HG03439 (cell line): ENCODE measurements at regions not wholly inside any gene's neighbourhood (a gene's known extent, or its start where the extent isn't known, plus 50 kb on each side); places are given as distances from the start of the nearest gene placed in this dataset.

Source experiments
- ATAC-seq: cut with Tn5 transposase; IDR thresholded peaks from one replicate; pipeline ENCODE4 v1.9.1; 2021; ENCODE audit warnings: mild to moderate bottlenecking, moderate library complexity; ENCODE audit not compliant: unreplicated experiment

DNA sequence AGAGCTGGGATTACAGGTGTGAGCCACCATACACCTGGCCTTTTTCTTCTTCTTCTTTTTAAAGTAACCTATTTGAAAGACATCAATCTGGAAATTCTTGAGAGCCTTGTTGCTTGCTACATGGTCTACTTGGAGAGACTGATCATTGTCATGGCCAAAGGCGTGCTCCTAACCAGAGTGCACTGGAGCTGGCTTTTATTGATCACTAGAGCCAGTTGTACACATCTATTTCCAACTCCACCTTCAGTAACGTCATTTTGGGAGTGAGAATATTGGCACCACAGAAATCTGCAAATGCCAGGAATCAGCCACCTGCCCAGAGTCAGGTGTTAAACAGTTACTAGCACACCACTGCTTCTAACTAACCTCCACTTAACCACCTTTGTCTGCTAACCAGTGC lies 735.1 kb downstream of the TYW1 start:
- ATAC-seq = no peak

DNA sequence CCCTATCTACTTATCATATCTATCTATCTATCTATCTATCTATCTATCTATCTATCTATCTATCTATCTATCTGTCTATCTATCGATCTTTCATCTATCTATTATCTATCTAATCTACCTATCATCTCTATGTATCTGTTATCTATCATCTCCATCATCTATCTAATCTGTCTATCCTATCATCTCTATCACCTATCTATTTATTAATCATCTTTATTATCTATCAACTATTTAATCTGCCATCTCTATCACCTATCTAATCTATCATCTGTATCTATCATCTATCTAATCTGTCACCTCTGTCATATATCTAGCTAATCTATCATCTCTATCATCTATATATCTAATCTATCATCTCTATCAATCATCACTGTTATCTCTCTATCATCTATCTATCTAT lies 736.3 kb downstream of the TYW1 start:
- no peak for ATAC-seq

DNA sequence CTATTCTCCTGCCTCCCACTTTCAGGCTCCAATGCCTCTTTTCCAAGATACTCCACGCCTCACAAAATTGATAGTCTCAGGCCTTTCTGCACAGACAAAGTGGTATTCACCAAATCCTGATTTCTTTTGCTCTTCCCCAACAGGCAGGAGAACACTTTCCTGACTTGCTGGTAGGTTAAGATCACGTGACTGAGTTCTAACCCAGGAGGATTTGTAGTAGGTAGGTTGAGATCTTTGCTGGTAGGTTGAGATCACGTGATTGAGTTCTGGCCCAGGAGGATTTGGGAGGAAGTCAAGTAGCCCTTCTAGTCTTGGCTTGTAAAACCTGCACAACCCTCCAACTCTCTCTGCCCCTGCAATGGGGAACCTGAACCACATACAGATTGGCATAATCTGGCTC lies 741.5 kb downstream of the TYW1 start:
- no peak for ATAC-seq

DNA sequence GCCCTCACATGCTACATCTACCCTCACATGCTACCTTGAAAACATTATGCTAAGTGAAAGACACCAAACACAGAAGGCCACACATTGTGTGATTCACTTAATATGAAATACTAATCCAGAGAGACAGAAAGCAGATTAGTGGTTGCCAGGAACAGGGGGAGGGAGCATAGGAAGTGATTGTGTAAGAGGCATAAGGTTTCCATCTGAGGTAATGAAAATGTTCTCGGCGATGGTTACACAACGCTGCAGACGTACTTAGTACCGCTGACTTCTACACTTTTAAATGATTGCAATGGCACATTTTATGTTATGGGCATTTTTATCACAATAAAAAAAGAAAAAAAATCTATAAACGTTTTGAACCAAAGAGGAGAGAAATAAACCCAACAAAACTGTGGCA lies 742.3 kb downstream of the TYW1 start:
- no peak for ATAC-seq

DNA sequence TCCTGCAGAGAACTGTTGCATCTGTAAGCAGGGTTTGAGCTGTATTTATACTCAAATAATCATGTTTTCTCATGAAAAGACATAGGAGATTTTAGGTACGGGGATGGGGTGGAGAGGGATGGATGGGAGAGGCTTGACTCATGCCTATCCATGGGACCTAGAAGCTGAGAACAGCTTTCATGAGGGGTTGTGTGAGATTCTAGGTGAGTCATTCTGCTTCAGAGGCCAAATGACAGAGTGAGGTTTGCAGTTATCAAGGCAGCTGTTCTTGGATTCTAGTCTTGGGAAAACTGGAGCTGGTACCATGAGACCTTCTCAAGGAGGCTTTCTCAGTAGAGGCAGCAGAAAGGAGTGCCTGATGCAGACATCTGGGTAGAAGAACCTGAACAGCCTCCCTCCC lies 746.9 kb downstream of the TYW1 start:
- no peak for ATAC-seq

DNA sequence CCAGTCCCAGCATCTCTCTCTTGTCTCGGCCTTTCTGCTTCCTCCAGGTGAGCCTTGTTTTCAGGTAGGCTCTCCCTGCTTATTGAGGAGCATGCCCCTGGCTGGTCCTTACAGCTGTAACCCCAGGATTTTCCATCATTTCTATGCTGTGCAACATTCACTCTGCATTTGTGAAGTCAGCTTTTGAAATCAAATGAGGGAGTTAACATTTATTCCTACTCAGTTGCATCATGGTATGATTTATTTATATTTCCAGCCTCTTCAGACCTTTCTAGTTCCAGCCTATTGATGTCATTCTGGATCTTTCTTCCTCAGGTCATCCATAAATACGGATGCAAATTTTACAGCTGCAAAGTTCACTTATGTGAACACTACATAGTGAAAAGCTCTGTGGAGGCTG lies 755.6 kb downstream of the TYW1 start:
- ATAC-seq = no peak

DNA sequence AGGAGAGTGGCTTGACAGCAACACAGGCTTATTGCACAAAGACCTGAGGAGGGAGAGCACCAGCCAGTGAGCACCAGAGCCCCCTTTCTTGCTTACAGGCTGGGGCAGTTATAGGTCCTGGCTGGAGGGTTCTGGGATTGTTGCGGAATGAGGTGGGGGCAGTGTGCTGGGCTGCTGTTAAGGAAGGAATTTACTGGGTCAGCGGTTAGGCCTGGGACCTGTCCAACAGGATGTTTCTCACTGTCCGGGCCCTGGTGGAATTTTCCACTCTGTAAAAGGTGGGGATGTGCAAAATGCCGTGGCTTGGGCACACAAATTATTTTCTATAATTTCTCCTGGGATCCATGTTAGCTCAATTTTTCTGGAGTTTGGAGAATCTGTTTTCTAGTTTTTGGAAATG lies 757.3 kb downstream of the TYW1 start:
- no peak for ATAC-seq

DNA sequence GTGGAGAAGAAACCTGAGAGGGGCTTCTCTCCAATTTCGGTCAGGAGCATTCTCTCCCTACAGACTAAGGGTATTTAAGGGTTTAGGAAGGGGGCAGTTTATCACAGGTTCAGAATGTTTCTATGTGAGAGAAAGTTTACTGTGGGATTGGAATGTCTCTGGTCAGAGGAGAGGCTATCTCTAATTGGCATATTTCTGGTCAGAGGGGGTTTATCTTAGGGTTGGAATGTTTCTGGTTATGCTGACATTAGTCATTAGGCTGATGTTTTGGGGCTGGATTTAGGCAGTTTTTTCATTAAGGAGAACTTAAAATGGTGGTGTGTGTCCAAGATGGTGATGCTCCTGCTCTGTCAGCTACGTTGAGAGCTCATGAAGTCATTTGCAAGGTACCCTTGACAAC lies 758.0 kb downstream of the TYW1 start:
- no peak for ATAC-seq

DNA sequence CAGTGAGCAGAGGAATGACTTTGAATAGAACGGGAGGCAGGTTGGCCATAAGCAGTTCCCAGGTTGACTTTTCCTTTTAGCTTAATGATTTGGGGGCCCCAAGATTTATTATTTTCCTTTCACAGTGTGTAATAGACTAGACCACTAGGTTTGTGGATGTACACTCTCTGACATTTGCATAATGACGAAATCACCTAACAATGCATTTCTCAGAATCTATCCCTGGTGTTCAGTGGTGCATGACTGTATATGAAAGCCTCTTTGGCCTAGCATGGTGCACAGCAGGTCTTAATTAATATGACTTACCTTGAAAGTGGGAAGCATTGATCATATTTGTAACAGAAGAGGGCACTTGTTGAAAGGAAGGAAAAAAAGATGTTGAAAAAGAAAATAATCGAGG lies 761.9 kb downstream of the TYW1 start:
- no peak for ATAC-seq

DNA sequence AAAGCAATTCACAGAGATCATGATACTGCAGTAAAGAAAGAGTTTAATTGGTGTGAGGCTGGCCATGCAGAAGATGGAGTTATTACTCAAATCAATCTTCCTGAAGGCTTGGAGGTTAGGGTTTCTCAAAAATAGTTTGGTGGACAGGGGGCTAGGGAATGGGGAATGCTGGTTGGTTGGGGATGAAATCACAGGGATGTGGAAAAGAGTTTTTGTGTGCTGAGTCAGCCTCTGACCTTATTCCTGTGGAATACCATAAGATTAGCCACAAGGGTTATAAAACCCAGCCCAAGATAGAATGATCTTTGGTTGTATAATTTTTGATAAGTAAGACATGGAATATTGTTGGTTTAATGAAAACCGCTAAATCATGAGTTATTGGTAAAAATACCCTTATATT lies 764.3 kb downstream of the TYW1 start:
- no peak for ATAC-seq

DNA sequence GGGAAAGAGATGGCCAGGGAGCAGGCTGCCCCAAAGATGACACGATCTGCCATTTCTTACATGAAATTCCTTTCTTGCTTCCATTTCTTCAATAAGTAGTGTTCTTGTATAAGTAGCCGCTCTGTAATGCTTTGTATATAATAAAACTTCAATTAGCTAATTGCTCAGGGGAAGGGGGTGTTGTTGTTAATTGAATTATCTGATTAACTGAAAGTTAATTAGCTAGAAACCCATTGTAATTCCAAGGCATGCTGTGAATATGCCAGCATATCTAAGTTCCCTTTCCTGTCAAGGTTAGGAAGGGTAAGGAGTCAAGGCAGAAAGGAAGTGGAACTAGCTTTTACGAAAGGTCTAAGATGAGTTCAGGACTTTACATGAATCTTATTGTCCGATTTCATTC lies 765.9 kb downstream of the TYW1 start:
- no peak for ATAC-seq

DNA sequence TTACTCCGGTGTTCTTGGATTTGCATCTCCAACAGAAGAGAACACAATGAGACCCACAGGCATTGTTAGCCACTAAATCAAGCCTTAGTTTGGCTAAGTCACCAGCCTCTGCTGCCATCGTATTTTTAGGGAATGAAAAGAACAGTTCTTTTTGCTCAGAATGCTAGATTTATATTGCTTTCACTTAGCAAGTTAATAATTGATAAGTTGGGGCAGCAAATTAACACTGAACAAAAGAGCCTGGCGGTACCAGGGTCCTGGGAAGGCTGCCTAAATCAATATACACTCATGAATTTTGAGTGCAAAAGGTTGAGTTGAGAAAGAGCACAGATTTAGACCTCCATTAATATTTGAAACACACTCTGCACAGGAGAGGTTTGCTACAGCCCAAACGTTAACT lies 767.7 kb downstream of the TYW1 start:
- ATAC-seq = no peak

DNA sequence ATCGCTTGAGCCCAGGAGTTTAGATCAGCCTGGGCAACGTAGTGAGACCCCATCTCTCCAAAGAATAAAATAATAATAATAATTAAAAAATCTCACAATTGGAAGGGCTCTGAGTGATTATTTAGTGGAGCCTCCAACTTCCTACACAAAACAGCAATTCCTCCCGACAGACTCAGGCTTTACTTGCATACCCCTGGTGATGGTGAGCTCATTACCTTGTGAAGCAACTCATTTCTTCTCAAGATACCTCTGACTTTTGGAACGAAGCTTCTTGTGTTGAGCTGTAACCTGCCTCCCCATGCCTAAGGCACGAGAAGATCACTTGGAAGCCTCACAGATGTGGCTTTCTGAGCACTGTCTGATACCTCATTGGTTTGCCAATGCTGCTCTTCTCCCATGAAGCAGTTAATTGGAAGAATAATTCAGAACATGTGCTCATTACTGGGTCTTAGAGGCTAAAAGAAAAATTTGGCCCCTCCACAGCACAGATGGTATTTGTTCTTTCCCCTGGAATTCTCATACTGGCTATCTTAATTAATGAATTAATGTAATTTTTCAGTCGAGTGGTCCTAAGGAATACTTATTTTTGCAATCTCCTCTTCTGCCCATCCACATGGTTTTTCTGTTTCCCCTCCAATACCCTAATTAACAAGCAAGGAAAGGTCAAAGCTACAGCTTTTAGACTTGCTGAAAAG lies 769.0 kb downstream of the TYW1 start:
- no peak for ATAC-seq

DNA sequence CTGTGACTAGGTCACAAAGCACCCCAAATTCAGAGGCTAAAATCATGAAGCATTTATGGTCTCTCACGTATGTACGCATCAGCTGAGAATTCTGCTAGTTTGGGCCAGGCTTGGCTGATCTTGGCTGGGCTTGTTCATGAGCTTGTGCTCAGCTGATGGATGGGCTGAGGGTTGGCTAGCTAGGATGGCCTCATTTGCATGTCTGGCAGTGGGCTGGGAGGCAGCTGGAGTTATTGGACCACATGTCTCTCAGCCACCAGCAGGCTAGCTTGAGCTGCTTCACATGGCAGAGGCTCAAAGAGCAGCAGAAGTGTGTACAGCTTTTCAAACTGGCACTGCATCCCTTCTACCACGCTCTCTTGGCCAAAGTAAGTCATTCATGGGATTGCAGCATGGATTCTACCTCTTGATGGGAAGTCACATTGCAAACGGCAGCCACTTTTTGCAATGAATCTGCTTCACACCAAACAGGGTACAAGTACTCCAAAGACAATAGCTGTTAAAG lies 770.3 kb downstream of the TYW1 start:
- ATAC-seq = no peak

DNA sequence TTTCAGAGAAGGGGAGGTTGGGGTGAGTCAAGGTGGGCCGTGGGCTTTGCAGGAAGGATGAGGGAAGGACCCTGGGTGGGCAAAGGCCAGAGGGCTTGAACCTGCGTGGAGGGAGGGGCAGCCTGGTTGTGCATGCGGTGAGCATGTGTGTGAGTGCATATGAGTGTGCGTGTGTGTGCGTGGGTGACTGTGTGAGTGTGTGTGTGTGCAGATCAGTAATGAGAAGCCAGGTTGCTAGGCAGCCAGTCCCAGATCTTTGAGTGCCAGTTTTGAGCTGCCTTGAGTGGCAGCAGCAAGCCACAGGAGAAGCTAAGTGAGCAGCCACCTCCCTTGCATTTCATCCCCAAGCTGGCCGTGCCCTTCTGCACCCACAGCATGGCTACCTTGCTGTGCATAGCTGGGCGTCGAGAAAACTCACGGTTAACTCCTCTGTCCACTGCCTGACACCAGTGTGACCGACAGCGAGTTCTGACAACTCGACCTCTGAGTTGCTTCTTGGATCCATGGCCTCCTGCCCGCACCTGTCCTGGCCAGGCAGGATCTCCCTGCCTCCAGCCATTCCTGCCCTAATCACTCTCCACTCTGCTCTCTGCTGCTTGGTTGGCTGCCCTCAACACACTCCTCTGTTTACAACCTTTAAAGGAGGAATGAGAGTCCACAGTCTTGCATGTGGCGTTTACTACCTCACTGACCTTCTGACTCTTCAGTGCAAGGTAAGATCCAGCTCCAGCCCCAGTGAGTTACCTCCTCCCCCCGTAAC lies 775.4 kb downstream of the TYW1 start:
- ATAC-seq = no peak

DNA sequence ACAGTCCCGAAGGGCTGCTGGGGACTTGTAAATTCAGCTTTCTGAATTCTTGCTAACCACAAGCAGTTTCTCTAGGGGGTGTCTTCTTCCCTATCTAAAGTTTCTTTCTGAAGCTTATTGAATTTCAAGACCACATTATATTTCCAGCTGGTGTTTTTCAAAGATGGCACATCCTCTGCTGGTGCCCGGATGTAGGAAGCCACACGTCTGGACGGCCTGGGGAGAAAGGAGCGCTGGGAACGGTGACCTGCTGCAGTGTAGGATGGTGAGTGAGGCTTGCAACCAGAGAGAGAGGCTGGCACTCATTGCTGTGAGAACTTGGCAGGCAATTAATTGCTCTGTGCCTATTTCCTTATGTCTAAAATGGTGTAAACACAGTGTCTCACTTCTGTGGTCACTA lies 776.4 kb downstream of the TYW1 start:
- no peak for ATAC-seq

DNA sequence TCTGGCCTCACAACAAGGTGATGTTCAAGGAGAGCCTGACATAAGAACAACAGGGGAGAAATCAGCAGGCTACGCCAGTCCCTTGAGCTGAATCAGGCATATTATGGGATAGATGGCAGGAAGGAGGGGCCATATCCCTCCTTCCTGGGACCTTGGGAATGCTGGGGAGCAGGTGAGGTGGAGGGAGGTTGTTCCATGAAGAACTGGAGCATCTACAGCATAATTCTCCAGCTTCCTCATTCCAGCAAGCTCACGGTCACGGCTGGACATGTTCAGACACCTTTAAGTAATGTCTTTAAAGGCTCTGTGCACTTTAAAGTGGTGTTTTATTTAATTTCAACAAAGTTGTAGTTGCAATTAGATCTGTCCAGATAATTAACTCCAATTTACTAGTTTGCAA lies 780.5 kb downstream of the TYW1 start:
- ATAC-seq = no peak

DNA sequence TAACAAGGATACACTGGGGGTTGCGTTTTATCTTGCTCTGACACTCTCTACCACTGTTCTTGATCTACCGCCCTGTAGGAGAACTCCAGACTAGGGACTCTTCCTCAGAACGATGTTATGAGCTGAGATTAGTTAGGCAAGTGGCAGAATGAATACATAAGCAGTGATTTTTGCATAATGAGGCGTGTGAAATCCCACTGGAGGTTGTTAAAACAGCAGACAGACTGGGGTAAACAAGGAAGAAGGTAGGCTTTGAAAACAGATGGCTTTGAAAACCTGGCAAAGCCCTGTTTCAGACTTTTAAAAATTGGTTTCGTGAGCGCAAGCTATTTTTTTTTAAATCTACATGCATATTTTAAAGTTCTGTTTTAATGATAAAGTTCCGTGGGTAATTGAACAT lies 785.2 kb downstream of the TYW1 start:
- no peak for ATAC-seq

DNA sequence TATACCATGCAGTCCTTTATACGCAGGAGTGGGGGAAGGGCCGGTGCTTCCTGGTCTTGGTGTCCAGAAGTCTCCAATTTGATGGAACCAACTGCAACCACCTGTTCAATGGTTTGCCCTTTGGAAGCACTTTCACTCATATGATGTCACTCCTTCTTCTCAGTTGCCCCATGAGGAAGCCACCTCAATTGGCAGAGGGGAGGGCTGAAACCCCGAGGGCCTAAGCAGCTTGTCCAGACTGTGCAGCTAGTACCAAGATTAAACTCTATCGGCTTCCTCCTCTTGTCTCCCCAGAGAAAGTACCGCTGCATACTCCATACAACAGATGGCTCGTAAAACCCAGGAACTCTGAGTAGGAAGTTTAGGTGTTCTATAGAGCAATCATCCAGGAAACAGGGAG lies 789.4 kb downstream of the TYW1 start:
- ATAC-seq = no peak

DNA sequence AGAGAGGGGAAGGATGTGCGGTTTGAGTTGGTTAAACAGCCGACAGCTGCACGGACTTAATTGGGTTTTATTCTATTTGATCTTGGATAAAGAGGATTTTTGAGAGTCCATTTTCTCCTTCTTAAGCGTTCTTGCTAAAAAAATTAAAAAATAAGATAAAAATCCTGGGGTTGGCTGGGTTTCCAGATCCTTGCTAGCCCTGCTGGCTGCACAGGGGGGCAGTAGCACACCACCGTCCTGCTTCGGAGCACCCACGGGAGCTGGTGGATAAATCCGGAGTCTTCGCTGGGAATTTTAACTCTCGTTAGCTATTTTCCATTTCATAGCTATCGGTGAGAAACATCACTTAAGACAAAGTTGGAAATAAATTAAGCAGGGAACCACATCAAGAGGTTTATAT lies 792.0 kb downstream of the TYW1 start:
- ATAC-seq = no peak

DNA sequence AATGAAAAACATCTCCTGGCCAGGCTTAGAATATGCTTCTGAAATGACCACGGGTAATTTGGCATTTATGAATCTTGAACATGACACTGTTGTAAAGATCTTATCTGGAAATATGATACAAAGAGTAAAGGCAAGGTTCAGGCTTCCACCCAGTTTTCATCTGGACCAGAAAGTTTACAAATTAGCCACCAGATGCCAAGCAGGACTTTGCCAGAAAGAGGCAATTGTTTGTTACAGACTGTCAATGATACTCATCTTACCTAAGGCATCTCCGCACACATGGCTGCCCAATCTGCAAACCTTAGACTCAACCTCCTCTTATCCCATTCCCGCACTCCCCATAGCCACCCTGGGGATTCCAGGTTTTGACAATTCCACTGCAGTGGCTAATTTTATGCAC lies 795.3 kb downstream of the TYW1 start:
- ATAC-seq = no peak

DNA sequence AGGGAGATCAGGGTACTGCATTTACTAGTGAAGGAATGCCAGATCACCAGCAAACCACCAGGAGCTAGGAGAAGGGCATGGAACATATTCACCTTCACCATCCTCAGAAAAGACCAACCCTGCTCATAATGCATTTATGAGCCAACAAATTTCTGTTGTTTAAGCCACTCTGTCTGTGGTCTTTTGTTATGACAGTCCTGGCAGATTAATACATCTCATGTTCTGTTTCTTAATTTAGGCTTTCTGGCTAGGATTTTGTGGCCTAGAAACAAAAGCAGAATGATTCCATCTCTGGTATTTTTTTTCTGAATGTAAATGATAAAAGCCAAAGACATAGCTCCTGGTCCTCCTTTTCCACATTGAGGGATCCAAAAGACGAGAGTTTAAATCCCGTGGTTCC lies 797.9 kb downstream of the TYW1 start:
- ATAC-seq = no peak

DNA sequence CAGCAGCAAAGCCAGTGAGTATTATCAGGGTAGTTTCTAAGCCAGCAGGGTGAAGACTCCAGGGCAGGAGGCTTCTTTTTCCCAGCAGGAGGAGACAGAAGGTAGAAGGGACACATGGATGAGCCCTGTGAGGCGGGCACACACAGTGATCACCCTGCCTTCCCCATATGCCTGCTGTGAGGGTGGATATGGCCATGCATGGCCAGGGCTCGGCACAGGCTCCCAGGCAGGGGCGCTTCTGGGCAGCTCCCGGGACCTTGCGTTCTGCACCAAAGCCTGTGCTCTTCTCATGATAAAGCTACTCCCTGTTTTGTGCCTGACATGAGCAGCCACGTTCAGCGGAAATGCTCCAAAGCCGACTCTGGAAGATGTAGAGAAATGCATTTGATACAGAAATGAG lies 807.2 kb downstream of the TYW1 start:
- no peak for ATAC-seq
